HG02571 (cell line): ENCODE measurements at regions not wholly inside any gene's neighbourhood (a gene's known extent, or its start where the extent isn't known, plus 50 kb on each side); places are given as distances from the start of the nearest gene placed in this dataset.
"Not testable (repeated sequence)": the region's sequence is repeated elsewhere in the genome, so short reads cannot be mapped to it uniquely, and the experiment has no call there.

Experiments used
- ATAC-seq: cut with Tn5 transposase; IDR thresholded peaks from one replicate; pipeline ENCODE4 v1.9.1; 2021; ENCODE audit warnings: mild to moderate bottlenecking, moderate library complexity; ENCODE audit not compliant: unreplicated experiment

DNA sequence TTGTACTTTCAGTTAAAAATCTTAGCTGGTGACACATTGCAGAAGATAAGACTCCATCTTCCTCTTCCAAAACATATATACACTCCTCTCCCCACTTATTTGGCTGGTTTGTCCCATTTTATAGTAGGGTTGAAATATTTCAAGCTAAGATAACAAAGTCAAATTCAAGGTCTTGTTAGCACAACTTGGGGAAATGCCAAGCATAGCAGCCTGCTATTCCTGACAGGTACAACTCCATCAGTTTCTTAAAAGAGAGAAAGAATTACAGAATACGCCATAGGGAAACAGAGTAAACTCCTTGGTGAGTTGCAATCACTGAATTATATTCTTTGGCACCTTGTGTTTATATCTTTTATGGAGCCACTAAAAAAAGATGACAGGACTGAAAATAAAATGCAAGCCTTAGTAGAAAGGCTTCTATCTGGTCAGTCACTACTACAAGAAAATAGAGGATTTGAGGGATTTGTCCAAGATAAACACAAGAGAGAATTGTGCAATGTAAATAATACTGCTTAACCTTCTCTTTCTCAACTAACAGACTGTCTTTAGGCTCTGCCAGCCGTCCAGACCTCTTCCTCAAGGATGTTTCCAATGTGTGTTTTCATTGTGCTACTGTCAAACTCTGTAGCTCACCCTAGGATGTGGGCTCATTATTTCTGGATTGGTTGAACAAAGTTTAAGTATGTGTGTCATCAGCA lies 170.3 kb downstream of the VEGFC start:
- no peak for ATAC-seq

DNA sequence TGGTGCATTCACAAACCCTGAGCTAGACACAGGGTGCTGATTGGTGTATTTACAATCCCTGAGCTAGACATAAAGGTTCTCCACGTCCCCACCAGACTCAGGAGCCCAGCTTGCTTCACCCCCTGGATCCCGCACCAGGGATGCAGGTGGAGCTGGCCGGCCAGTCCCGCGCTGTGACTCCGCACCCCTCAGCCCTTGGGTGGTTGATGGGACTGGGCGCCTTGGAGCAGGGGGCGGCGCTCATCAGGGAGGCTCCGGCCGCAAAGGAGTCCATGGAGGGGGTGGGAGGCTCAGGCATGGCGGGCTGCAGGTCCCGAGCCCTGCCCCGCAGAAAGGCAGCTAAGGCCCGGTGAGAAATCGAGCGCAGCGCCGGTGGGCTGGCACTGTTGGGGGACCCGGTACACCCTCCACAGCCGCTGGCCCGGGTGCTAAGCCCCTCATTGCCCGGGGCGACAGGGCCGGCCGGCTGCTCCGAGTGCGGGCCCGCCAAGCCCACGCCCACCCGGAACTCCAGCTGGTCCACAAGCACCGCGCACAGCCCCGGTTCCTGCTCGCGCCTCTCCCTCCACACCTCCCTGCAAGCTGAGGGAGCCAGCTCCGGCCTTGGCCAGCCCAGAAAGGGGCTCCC lies 167.6 kb downstream of the VEGFC start:
- not testable (repeated sequence) for ATAC-seq

DNA sequence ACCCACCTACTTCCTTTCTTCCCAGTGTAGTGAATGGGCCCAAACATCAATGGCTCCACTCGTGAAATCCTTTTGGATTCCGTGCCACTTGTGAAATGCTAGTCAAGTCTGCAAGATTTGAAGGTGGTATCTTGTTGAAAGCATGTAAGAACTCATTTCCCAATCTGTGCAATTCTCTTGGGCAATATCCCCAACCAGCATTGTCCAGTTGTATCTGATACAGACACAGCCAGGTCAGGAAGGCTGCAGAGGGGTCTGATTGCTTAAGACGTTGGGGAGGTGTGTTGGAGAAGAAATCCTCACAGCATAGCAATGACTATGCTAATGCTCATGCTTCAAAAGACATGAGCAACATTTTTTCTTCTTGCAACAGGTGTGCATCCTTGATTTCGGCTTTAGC lies 164.8 kb downstream of the VEGFC start:
- no peak for ATAC-seq

DNA sequence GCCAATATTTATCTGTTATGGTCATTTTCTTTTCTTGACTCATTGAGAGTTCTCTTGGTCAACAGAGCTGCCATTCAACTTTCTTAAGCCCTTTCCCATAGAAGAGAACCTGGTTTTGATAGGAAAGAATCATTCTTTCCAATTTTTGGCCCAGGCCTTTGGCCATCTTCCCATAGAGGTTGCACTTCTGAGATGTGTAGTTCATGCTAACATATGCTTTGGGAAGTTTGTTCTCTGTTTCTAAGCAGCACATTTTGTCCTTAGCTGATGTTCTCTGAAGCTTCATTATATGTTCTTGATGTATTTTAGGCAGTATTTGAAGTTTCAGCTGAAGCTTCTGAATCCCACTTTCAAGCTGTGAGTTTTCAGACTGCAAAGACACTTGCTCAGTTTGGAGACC lies 161.1 kb downstream of the VEGFC start:
- no peak for ATAC-seq
